GM19467 (cell line): ENCODE measurements at regions not wholly inside any gene's neighbourhood (a gene's known extent, or its start where the extent isn't known, plus 50 kb on each side); places are given as distances from the start of the nearest gene placed in this dataset.
A peak's percentile ranks its signal among the peaks of the same experiment; 100 is the strongest.
"Not testable (repeated sequence)": the region's sequence is repeated elsewhere in the genome, so short reads cannot be mapped to it uniquely, and the experiment has no call there.

ENCODE experiments used
- ATAC-seq: cut with Tn5 transposase; IDR thresholded peaks from one replicate; pipeline ENCODE4 v1.9.1; 2021; ENCODE audit warnings: mild to moderate bottlenecking, moderate library complexity; ENCODE audit not compliant: unreplicated experiment

GRCh38 chr2:190005513-190005912 lies 57.0 kb downstream of the MSTN start:
- no peak for ATAC-seq

- ATAC-seq, result no peak
These were observed 62.9 kb downstream of the MSTN start for GRCh38 chr2:189999661-190000060.

- not testable (repeated sequence) for ATAC-seq
These were observed 63.9 kb downstream of the MSTN start for GRCh38 chr2:189998665-189999064.

- ATAC-seq, result no peak
These were observed 65.5 kb downstream of the MSTN start for GRCh38 chr2:189997016-189997415.

GRCh38 chr2:189995679-189996078 lies 66.8 kb downstream of the MSTN start:
- ATAC-seq, result no peak

- ATAC-seq, result no peak
These were observed 79.6 kb downstream of the MSTN start for GRCh38 chr2:189982780-189983394.

GRCh38 chr2:189982087-189982486 lies 80.4 kb downstream of the MSTN start:
- ATAC-seq, result no peak

GRCh38 chr2:189976488-189976887 lies 86.0 kb downstream of the MSTN start:
- not testable (repeated sequence) for ATAC-seq

- ATAC-seq, result no peak
These were observed 102.2 kb downstream of the MSTN start for GRCh38 chr2:189960346-189960745.

- ATAC-seq, result no peak
These were observed 103.1 kb downstream of the MSTN start for GRCh38 chr2:189959450-189959849.

- ATAC-seq, result peak; percentile 47
These were observed 107.5 kb downstream of the MSTN start for GRCh38 chr2:189954989-189955388.

- ATAC-seq, result peak; percentile 87
These were observed 109.9 kb downstream of the MSTN start for GRCh38 chr2:189952536-189953109.

- peak; percentile 23 for ATAC-seq
These were observed 110.6 kb downstream of the MSTN start for GRCh38 chr2:189951791-189952535.

GRCh38 chr2:189943009-189943408 lies 119.5 kb downstream of the MSTN start:
- no peak for ATAC-seq

GRCh38 chr2:189940913-189941312 lies 121.6 kb downstream of the MSTN start:
- ATAC-seq, result no peak

GRCh38 chr2:189937691-189938090 lies 124.8 kb downstream of the MSTN start:
- ATAC-seq, result no peak

- ATAC-seq, result no peak
These were observed 128.6 kb downstream of the MSTN start for GRCh38 chr2:189933911-189934399.

GRCh38 chr2:189933041-189933440 lies 129.5 kb downstream of the MSTN start:
- ATAC-seq, result peak; percentile 89

- ATAC-seq, result no peak
These were observed 134.7 kb downstream of the MSTN start for GRCh38 chr2:189927823-189928222.
